Esophagus muscularis mucosa (tissue), 4 donors: ENCODE measurements at regions not wholly inside any gene's neighbourhood (a gene's known extent, or its start where the extent isn't known, plus 50 kb on each side); places are given as distances from the start of the nearest gene placed in this dataset.

ENCODE experiments used
- DNase-seq: peaks from one replicate; pipeline ENCODE4 v3.0.0-alpha.2; 2017; ENCODE audit errors: extremely low spot score
- H3K27ac ChIP-seq, 4 donors: fragments of 200-600 bp; sonication (generic); replicated peaks in 1 of 4; 1 replicate in 3 of 4; 2 replicates in 1 of 4; pipeline ENCODE4 v1.5.1; 2016 to 2019; ENCODE audit warnings: mild to moderate bottlenecking in 1 of 4
- H3K27me3 ChIP-seq, 4 donors: fragments of 200-600 bp; sonication (generic); one replicate each; pipeline versions ENCODE4 v1.5.1 to v1.6.0; 2016 to 2019
- H3K36me3 ChIP-seq, 4 donors: fragments of 200-600 bp; sonication (generic); one replicate each; pipeline ENCODE4 v1.5.1; 2016 to 2019
- H3K4me1 ChIP-seq, 4 donors: fragments of 200-600 bp; sonication (generic); one replicate each; pipeline ENCODE4 v1.5.1; 2016 to 2019
- H3K4me3 ChIP-seq, 4 donors: fragments of 200-600 bp; sonication (generic); 1 replicate in 2 of 4; 2 replicates in 2 of 4; pipeline ENCODE4 v1.5.1; 2016 to 2019; ENCODE audit warnings: mild to moderate bottlenecking in 4 of 4, moderate library complexity in 1 of 4
- H3K9me3 ChIP-seq, 4 donors: fragments of 200-600 bp; sonication (generic); 1 replicate in 3 of 4; 2 replicates in 1 of 4; pipeline ENCODE4 v1.5.1; 2016 to 2019
- CTCF ChIP-seq, 3 experiments: fragments of 200-600 bp in 2 of 3; fragments of 450-650 bp in 1 of 3; sonication (generic) in 2 of 3; IDR thresholded peaks; one replicate each; pipeline ENCODE4 v1.5.1; 2017 to 2019; ENCODE audit warnings: antibody characterized with exemption in 3 of 3, mild to moderate bottlenecking in 2 of 3, moderate library complexity in 1 of 3
- EP300 ChIP-seq: sonication (generic); formaldehyde crosslinking; IDR thresholded peaks from one replicate; pipeline ENCODE4 v1.6.1; 2017; ENCODE audit warnings: antibody characterized with exemption
- POLR2A ChIP-seq: fragments of 450-650 bp; IDR thresholded peaks from one replicate; pipeline ENCODE4 v1.6.1; 2017; ENCODE audit warnings: antibody characterized with exemption, moderate library complexity, mild to moderate bottlenecking, low read depth
- POLR2AphosphoS5 ChIP-seq, 2 donors: sonication (generic); formaldehyde crosslinking; IDR thresholded peaks; one replicate each; pipeline ENCODE4 v1.6.1; 2017; ENCODE audit warnings: antibody characterized with exemption in 2 of 2
- WGBS: methylation state at CpG from one replicate; pipeline ENCODE4 v1.1.5; 2018; 5-methylcytosine and 5-hydroxymethylcytosine counted together
- intact Hi-C: fragments of 100-400 bp; cut with DNase I; formaldehyde crosslinking; loops from one replicate; pipeline ENCODE4 v1.15.1; 2023

GRCh38 chr7:46317256-46317655, 396.2 kb upstream of the IGFBP3 start:
- no peak for DNase-seq
- intact Hi-C loops, result no loop called here
- H3K4me1 ChIP-seq, result no peaks in the 10 kb centered on the region
- H3K36me3 ChIP-seq, result no peaks in the 10 kb centered on the region
- H3K9me3 ChIP-seq, result no peaks in the 10 kb centered on the region
- no peak overlapping the region for H3K27ac ChIP-seq
- no peak overlapping the region for H3K4me3 ChIP-seq
- TF ChIP-seq POLR2A, result no peak
- TF ChIP-seq CTCF (IDR thresholded peaks at IDR 0.05), result no peak
- no peak for TF ChIP-seq POLR2AphosphoS5 (IDR thresholded peaks at IDR 0.05)
- TF ChIP-seq EP300, result no peak
- H3K27me3 ChIP-seq, result no peaks in the 10 kb centered on the region
- 85% methylated on average over 6 of the region's 6 CpGs for WGBS

DNA sequence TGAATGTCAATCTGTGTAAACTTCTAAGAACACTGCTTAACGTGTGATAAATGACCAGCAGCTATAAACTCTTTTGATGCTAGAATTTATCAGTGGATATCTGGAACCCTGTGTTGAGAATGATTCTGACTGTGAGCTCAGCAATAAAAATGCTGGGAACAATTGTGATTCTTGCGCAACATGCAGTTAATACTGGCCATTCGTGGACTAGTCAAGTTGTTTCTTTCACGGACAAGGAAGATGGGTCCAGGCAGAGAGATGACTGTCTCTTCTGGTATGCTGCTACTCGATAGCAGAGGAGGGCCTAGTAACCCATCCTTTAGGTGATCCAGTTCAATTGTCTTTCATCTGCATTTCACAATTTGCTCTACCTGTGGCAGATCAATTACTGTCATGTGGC, 394.8 kb upstream of the IGFBP3 start:
- H3K4me1 ChIP-seq, result no peaks in the 10 kb centered on the region
- intact Hi-C loops, result no loop called here
- no peaks in the 10 kb centered on the region for H3K27me3 ChIP-seq
- H3K27ac ChIP-seq, result no peak overlapping the region
- TF ChIP-seq POLR2A, result no peak
- no peak for TF ChIP-seq CTCF (IDR thresholded peaks at IDR 0.05)
- TF ChIP-seq EP300, result no peak
- TF ChIP-seq POLR2AphosphoS5 (IDR thresholded peaks at IDR 0.05), result no peak
- H3K9me3 ChIP-seq, result no peaks in the 10 kb centered on the region
- no peaks in the 10 kb centered on the region for H3K36me3 ChIP-seq
- DNase-seq, result no peak
- H3K4me3 ChIP-seq, result no peak overlapping the region
- 89% methylated on average over 5 of the region's 5 CpGs for WGBS

GRCh38 chr7:46301677-46302076, 380.6 kb upstream of the IGFBP3 start:
- intact Hi-C loops, result no loop called here
- TF ChIP-seq EP300 (no peak), POLR2AphosphoS5 (IDR thresholded peaks at IDR 0.05) (no peak), POLR2A (no peak), CTCF (IDR thresholded peaks at IDR 0.05) (no peak)
- Histone ChIP-seq H3K4me3 (no peak overlapping the region), H3K27me3 (no peaks in the 10 kb centered on the region), H3K4me1 (no peaks in the 10 kb centered on the region), H3K36me3 (no peaks in the 10 kb centered on the region), H3K27ac (no peak overlapping the region), H3K9me3 (peaks cover 0 to 11% (median 3%) of the 10 kb centered on the region in 4 donors)
- WGBS, result 79% methylated on average over 1 of the region's 1 CpG
- DNase-seq, result no peak

- TF ChIP-seq POLR2AphosphoS5 (IDR thresholded peaks at IDR 0.05) (no peak), EP300 (no peak), POLR2A (no peak), CTCF (IDR thresholded peaks at IDR 0.05) (no peak)
- intact Hi-C loops, result no loop called here
- peaks cover 0 to 11% (median 3%) of the 10 kb centered on the region in 4 donors for H3K9me3 ChIP-seq
- no peaks in the 10 kb centered on the region for H3K27me3 ChIP-seq
- H3K36me3 ChIP-seq, result no peaks in the 10 kb centered on the region
- no peaks in the 10 kb centered on the region for H3K4me1 ChIP-seq
- 96% methylated on average over 2 of the region's 2 CpGs for WGBS
- H3K4me3 ChIP-seq, result no peak overlapping the region
- H3K27ac ChIP-seq, result no peak overlapping the region
- DNase-seq, result no peak
Observed at GRCh38 chr7:46297515-46297914, 376.4 kb upstream of the IGFBP3 start.

DNA sequence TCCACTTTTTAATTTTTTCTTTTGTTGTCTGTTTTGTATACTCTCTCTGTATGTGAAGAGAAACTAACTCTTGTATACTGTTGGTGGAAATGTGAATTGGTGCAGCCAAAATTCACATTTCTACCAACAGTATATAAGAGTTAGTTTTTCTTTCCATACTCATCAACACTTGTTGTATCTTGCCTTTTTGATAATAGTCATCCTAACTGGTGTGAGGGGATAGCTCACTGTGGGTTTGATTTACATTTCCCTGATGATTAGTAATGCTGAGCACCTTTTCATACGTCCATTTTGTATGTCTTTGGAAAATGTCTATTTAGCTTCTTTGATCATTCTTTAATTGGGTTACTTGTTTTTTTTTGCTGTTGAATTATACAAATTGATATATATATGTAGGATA, 375.5 kb upstream of the IGFBP3 start:
- intact Hi-C loops, result no loop called here
- TF ChIP-seq POLR2AphosphoS5 (IDR thresholded peaks at IDR 0.05) (no peak), EP300 (no peak), CTCF (IDR thresholded peaks at IDR 0.05) (no peak), POLR2A (no peak)
- Histone ChIP-seq H3K27ac (no peak overlapping the region), H3K27me3 (no peaks in the 10 kb centered on the region), H3K4me3 (no peak overlapping the region), H3K4me1 (no peaks in the 10 kb centered on the region), H3K9me3 (peaks cover 0 to 11% (median 3%) of the 10 kb centered on the region in 4 donors), H3K36me3 (no peaks in the 10 kb centered on the region)
- 90% methylated on average over 1 of the region's 1 CpG for WGBS
- DNase-seq, result no peak
